ENCODE measurements at regions not wholly inside any gene's neighbourhood (a gene's known extent, or its start where the extent isn't known, plus 50 kb on each side); places are given as distances from the start of the nearest gene placed in this dataset.
A peak's percentile ranks its signal among the peaks of the same experiment; 100 is the strongest.

- no peak for TF ChIP-seq CTCF (IDR thresholded peaks at IDR 0.05)
- ATAC-seq (ENCODE audit: poor library complexity) (no peak), DNase-seq (no peak)
- Mint-ChIP-seq H3K9me3 (peaks cover 8% of the 10 kb centered on the region), H3K4me3 (no peak overlapping the region), H3K4me1 (ENCODE audit: low read depth) (no peaks in the 10 kb centered on the region), H3K36me3 (ENCODE audit: low read depth) (peaks cover 4% of the 10 kb centered on the region), H3K27ac (no peak overlapping the region), H3K27me3 (peaks cover 45% of the 10 kb centered on the region)
- no peak overlapping the region for H3K4me3 ChIP-seq (ENCODE audit: low read length)
- peaks cover 16 to 62% of the 10 kb centered on the region in 2 experiments for H3K9me3 ChIP-seq (ENCODE audit: control insufficient read depth in 1 of 2, insufficient read depth in 1 of 2, low read length in 2 of 2)
- no peaks in the 10 kb centered on the region for H3K36me3 ChIP-seq (ENCODE audit: insufficient read depth, low read length)
- ChIA-PET POLR2A (no interaction called here), CTCF (no interaction called here)
- no peaks in the 10 kb centered on the region for H3K4me1 ChIP-seq (ENCODE audit: insufficient read depth, low read length)
- intact Hi-C loops (cut with DNase I, micrococcal nuclease) = no loop called here
- peaks cover 22 to 38% of the 10 kb centered on the region in 2 experiments for H3K27me3 ChIP-seq (ENCODE audit: control insufficient read depth in 1 of 2, insufficient read depth in 2 of 2, low read length in 2 of 2)
- H3K27ac ChIP-seq (ENCODE audit: low read depth in 1 of 2, low read length in 2 of 2) = no peak overlapping the region
Observed at GRCh38 chr20:63082939-63083735, 76.4 kb upstream of the BHLHE23 start.

DNA sequence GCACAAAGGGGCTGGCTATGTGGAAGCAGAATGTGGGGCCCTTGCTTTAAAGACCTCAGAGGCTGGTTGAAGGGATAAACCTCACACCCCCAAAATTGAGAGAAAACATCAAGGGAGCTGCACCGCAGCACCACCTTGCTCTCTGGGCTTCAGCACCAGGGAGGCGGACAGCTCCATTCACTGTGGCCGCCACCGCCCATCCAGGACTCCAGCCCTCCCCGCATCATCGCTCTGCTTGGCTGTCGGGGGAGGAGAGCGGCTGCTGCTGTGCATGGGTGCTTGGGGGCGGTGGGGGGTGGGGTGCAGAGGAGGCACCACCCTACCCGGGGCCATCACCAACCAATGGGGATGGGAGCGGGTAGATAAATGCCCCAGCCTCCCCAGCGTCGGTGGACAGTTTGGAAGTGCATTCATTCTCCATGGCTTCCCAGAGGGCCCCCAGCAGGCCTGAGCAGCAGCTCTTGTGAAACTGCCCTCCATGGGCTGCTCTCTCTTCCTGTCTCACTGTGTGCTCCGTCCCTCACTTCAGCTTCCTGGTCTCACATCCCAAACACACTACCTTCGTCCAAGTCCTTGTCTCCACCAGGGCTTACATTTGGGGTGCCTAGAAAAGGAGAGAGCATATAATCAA, 75.7 kb upstream of the BHLHE23 start:
- Histone ChIP-seq H3K27me3 (ENCODE audit: control insufficient read depth in 1 of 2, insufficient read depth in 2 of 2, low read length in 2 of 2) (peaks cover 22 to 38% of the 10 kb centered on the region in 2 experiments), H3K9me3 (ENCODE audit: control insufficient read depth in 1 of 2, insufficient read depth in 1 of 2, low read length in 2 of 2) (peaks cover 23 to 55% of the 10 kb centered on the region in 2 experiments), H3K4me3 (ENCODE audit: low read length) (no peak overlapping the region), H3K27ac (ENCODE audit: low read depth in 1 of 2, low read length in 2 of 2) (no peak overlapping the region), H3K36me3 (ENCODE audit: insufficient read depth, low read length) (no peaks in the 10 kb centered on the region), H3K4me1 (ENCODE audit: insufficient read depth, low read length) (no peaks in the 10 kb centered on the region)
- ATAC-seq (ENCODE audit: poor library complexity) (peak; percentile 64), DNase-seq (peak in 9 of 14 experiments; percentile 13 to 54 (median 24))
- intact Hi-C loops (cut with DNase I, micrococcal nuclease) = no loop called here
- no peak overlapping the region for H3K27ac Mint-ChIP-seq
- ChIA-PET CTCF (no interaction called here), POLR2A (no interaction called here)
- no peak overlapping the region for H3K4me3 Mint-ChIP-seq
- peaks cover 8% of the 10 kb centered on the region for H3K36me3 Mint-ChIP-seq (ENCODE audit: low read depth)
- H3K27me3 Mint-ChIP-seq = peaks cover 42% of the 10 kb centered on the region
- peaks cover 13% of the 10 kb centered on the region for H3K9me3 Mint-ChIP-seq
- no peaks in the 10 kb centered on the region for H3K4me1 Mint-ChIP-seq (ENCODE audit: low read depth)
- no peak for TF ChIP-seq CTCF (IDR thresholded peaks at IDR 0.05)

GRCh38 chr20:63081831-63082230, 75.1 kb upstream of the BHLHE23 start:
- ChIA-PET CTCF (no interaction called here), POLR2A (no interaction called here)
- Mint-ChIP-seq H3K36me3 (ENCODE audit: low read depth) (peaks cover 8% of the 10 kb centered on the region), H3K4me1 (ENCODE audit: low read depth) (no peaks in the 10 kb centered on the region), H3K4me3 (no peak overlapping the region), H3K27ac (no peak overlapping the region), H3K9me3 (peaks cover 17% of the 10 kb centered on the region), H3K27me3 (peaks cover 44% of the 10 kb centered on the region)
- Histone ChIP-seq H3K27ac (ENCODE audit: low read depth in 1 of 2, low read length in 2 of 2) (no peak overlapping the region), H3K36me3 (ENCODE audit: insufficient read depth, low read length) (no peaks in the 10 kb centered on the region), H3K4me3 (ENCODE audit: low read length) (no peak overlapping the region), H3K27me3 (ENCODE audit: control insufficient read depth in 1 of 2, insufficient read depth in 2 of 2, low read length in 2 of 2) (peaks cover 22 to 38% of the 10 kb centered on the region in 2 experiments), H3K4me1 (ENCODE audit: insufficient read depth, low read length) (no peaks in the 10 kb centered on the region), H3K9me3 (ENCODE audit: control insufficient read depth in 1 of 2, insufficient read depth in 1 of 2, low read length in 2 of 2) (peaks cover 29 to 51% of the 10 kb centered on the region in 2 experiments)
- no peak for DNase-seq
- intact Hi-C loops (cut with DNase I, micrococcal nuclease) = no loop called here
- no peak for ATAC-seq (ENCODE audit: poor library complexity)
- TF ChIP-seq CTCF (IDR thresholded peaks at IDR 0.05) = no peak

Measured in CD4-positive, alpha-beta T cell (primary cell).